Keratinocyte (primary cell): ENCODE measurements at regions not wholly inside any gene's neighbourhood (a gene's known extent, or its start where the extent isn't known, plus 50 kb on each side); places are given as distances from the start of the nearest gene placed in this dataset.

ENCODE experiments used
- DNase-seq: peaks from one replicate; pipeline ENCODE4 v3.0.0-alpha.2; 2011; ENCODE audit warnings: low read depth, missing footprints, low spot score
- FAIRE-seq: peaks from 2 replicates; lab custom pipeline; 2011; peaks lifted over from hg19 to GRCh38; lab: Jason Lieb, UNC
- H2AFZ ChIP-seq: 2 replicates; pipeline ENCODE4 v1.6.0; 2012; ENCODE audit warnings: low read length, control low read depth, inconsistent platforms; ENCODE audit not compliant: control insufficient read depth
- H3K27ac ChIP-seq: 2 replicates; pipeline ENCODE4 v1.5.1; 2011; ENCODE audit warnings: low read length; ENCODE audit not compliant: control insufficient read depth, insufficient read depth
- H3K27me3 ChIP-seq: 3 replicates; pipeline ENCODE4 v1.6.0; 2011; ENCODE audit warnings: low read length; ENCODE audit not compliant: control insufficient read depth, insufficient read depth; ENCODE audit errors: extremely low read depth
- H3K36me3 ChIP-seq, 2 experiments: 2 replicates in 1 of 2; 3 replicates in 1 of 2; pipeline ENCODE4 v1.5.1; 2011; ENCODE audit warnings: low read length in 2 of 2, mild to moderate bottlenecking in 1 of 2; ENCODE audit not compliant: control insufficient read depth in 2 of 2, insufficient read depth in 2 of 2; ENCODE audit errors: extremely low read depth in 1 of 2
- H3K4me1 ChIP-seq: 3 replicates; pipeline ENCODE4 v1.5.1; 2011; ENCODE audit warnings: low read length; ENCODE audit not compliant: control insufficient read depth, insufficient read depth; ENCODE audit errors: extremely low read depth
- H3K4me2 ChIP-seq: 3 replicates; pipeline ENCODE4 v1.6.0; 2011; ENCODE audit warnings: low read depth, low read length; ENCODE audit not compliant: control insufficient read depth, insufficient read depth; ENCODE audit errors: extremely low read depth
- H3K4me3 ChIP-seq, 3 experiments: fragments of 200-600 bp in 1 of 3; sonication (generic) in 1 of 3; 2 replicates in 2 of 3; 3 replicates in 1 of 3; pipeline ENCODE4 v1.5.1; 2011 to 2016; ENCODE audit warnings: low read length in 3 of 3, mild to moderate bottlenecking in 3 of 3, control low read depth in 2 of 3, inconsistent platforms in 1 of 3, low read depth in 1 of 3, mixed read lengths in 1 of 3, mixed run types in 1 of 3, moderate library complexity in 1 of 3; ENCODE audit not compliant: control insufficient read depth in 2 of 3, insufficient read depth in 2 of 3; ENCODE audit errors: extremely low read depth in 1 of 3
- H3K79me2 ChIP-seq: 2 replicates; pipeline ENCODE4 v1.6.0; 2012; ENCODE audit warnings: low read length; ENCODE audit not compliant: control insufficient read depth, insufficient read depth
- H3K9ac ChIP-seq: 3 replicates; pipeline ENCODE4 v1.6.0; 2011; ENCODE audit warnings: low read length; ENCODE audit not compliant: control insufficient read depth, insufficient read depth; ENCODE audit errors: extremely low read depth
- H3K9me1 ChIP-seq: 3 replicates; pipeline ENCODE4 v1.6.0; 2011; ENCODE audit warnings: low read length; ENCODE audit not compliant: control insufficient read depth, insufficient read depth; ENCODE audit errors: extremely low read depth
- H3K9me3 ChIP-seq: 2 replicates; pipeline ENCODE4 v1.5.1; 2012; ENCODE audit warnings: low read depth, low read length; ENCODE audit not compliant: control insufficient read depth
- H4K20me1 ChIP-seq: 3 replicates; pipeline ENCODE4 v1.6.0; 2011; ENCODE audit warnings: low read length; ENCODE audit not compliant: control insufficient read depth, insufficient read depth; ENCODE audit errors: extremely low read depth
- EZH2 ChIP-seq: IDR thresholded peaks from one replicate; pipeline ENCODE4 v1.6.1; 2012; ENCODE audit warnings: inconsistent platforms, mild to moderate bottlenecking, low read length, moderate library complexity
- dilution Hi-C: fragments of 300-500 bp; cut with MboI; formaldehyde crosslinking; loops from one replicate; pipeline ENCODE4 v1.7.0; 2020; ENCODE audit warnings: low sequenced_read_pairs; ENCODE audit not compliant: extremely low pct_ligation_motif_present
- TF ChIP-seq, protein P1 (sequence below), 3 experiments: IDR thresholded peaks in 1 of 3; conservative IDR thresholded peaks in 1 of 3; optimal IDR thresholded peaks in 1 of 3; 2 replicates in 2 of 3; 3 replicates in 1 of 3; pipeline versions ENCODE3 to v1.5.1; 2011; ENCODE audit warnings: low read length in 3 of 3, mild to moderate bottlenecking in 3 of 3, moderate library complexity in 2 of 3, control low read depth in 1 of 3, inconsistent platforms in 1 of 3; ENCODE audit not compliant: insufficient read depth in 2 of 3; ENCODE audit errors: extremely low read depth in 1 of 3

DNA sequence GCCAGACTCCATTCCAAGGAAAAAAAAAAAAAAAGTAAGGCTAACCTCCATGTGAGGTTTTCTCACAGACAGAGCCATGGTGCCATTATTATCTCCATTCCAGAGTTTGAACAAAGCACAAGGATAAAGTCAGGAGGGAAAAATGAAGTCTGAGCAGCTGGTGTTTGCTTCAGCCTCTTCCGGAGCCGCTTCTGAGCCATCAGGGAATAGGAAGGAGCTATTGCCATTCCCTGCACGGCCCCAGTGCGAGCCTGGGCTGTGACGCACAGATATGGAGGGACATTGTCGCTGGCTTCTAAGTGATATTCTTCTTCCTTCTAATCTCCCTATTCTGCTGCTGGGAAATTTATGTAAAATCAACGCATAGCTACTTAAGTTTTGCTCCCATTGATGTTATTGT lies 69.5 kb upstream of the PIRT start:
- FAIRE-seq = no peak
- dilution Hi-C loops = no loop called here
- H3K27ac ChIP-seq = no peak overlapping the region
- H3K4me2 ChIP-seq = no peak overlapping the region
- no peak overlapping the region for H3K4me3 ChIP-seq
- TF ChIP-seq EZH2 = no peak
- TF ChIP-seq, protein P1, sequence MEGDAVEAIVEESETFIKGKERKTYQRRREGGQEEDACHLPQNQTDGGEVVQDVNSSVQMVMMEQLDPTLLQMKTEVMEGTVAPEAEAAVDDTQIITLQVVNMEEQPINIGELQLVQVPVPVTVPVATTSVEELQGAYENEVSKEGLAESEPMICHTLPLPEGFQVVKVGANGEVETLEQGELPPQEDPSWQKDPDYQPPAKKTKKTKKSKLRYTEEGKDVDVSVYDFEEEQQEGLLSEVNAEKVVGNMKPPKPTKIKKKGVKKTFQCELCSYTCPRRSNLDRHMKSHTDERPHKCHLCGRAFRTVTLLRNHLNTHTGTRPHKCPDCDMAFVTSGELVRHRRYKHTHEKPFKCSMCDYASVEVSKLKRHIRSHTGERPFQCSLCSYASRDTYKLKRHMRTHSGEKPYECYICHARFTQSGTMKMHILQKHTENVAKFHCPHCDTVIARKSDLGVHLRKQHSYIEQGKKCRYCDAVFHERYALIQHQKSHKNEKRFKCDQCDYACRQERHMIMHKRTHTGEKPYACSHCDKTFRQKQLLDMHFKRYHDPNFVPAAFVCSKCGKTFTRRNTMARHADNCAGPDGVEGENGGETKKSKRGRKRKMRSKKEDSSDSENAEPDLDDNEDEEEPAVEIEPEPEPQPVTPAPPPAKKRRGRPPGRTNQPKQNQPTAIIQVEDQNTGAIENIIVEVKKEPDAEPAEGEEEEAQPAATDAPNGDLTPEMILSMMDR (optimal IDR thresholded peaks at IDR 0.05 in 1 of 3, IDR thresholded peaks at IDR 0.05 in 1 of 3, conservative IDR thresholded peaks at IDR 0.05 in 1 of 3; ENCODE audit: extremely low read depth in 1 of 3, insufficient read depth in 2 of 3, low read length in 3 of 3) = no peak
- no peak overlapping the region for H2AFZ ChIP-seq
- DNase-seq = no peak
- H3K27me3 ChIP-seq = no peaks in the 10 kb centered on the region
- no peaks in the 10 kb centered on the region for H3K4me1 ChIP-seq
- no peak overlapping the region for H3K9ac ChIP-seq
- H3K79me2 ChIP-seq = no peaks in the 10 kb centered on the region
- H3K36me3 ChIP-seq = no peaks in the 10 kb centered on the region
- no peaks in the 10 kb centered on the region for H3K9me3 ChIP-seq
- no peaks in the 10 kb centered on the region for H4K20me1 ChIP-seq
- H3K9me1 ChIP-seq = no peaks in the 10 kb centered on the region

DNA sequence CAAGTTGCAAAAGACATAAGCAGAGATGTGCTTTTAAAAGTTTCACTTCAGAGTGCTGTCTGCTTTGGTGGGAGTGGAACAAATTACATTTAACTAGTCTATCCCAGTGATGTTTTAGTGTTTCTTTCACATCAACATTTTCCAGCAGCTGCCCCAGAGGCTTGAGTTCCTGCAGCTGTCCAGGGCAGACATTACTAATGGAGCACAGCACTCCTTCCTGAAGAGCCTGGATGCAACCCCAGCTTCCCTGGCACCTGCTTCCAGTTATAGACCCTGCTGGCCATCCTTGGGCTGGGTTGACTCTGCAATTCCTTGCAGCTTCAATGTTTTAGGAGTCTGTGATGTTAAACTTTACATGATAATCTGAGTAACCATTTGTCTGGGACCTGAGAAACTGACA lies 61.4 kb upstream of the PIRT start:
- Histone ChIP-seq H3K4me3 (no peak overlapping the region), H3K4me2 (no peak overlapping the region), H4K20me1 (no peaks in the 10 kb centered on the region), H3K27ac (no peak overlapping the region), H3K4me1 (no peaks in the 10 kb centered on the region), H3K36me3 (no peaks in the 10 kb centered on the region), H3K9me3 (no peaks in the 10 kb centered on the region), H3K79me2 (no peaks in the 10 kb centered on the region), H3K9ac (no peak overlapping the region), H3K9me1 (no peaks in the 10 kb centered on the region), H3K27me3 (no peaks in the 10 kb centered on the region), H2AFZ (no peak overlapping the region)
- DNase-seq (no peak), FAIRE-seq (no peak)
- dilution Hi-C loops = no loop called here
- TF ChIP-seq, protein P1 (optimal IDR thresholded peaks at IDR 0.05 in 1 of 3, IDR thresholded peaks at IDR 0.05 in 1 of 3, conservative IDR thresholded peaks at IDR 0.05 in 1 of 3; ENCODE audit: extremely low read depth in 1 of 3, insufficient read depth in 2 of 3, low read length in 3 of 3) = no peak
- TF ChIP-seq EZH2 = no peak
